ENCODE measurements at regions not wholly inside any gene's neighbourhood (a gene's known extent, or its start where the extent isn't known, plus 50 kb on each side); places are given as distances from the start of the nearest gene placed in this dataset.

DNA sequence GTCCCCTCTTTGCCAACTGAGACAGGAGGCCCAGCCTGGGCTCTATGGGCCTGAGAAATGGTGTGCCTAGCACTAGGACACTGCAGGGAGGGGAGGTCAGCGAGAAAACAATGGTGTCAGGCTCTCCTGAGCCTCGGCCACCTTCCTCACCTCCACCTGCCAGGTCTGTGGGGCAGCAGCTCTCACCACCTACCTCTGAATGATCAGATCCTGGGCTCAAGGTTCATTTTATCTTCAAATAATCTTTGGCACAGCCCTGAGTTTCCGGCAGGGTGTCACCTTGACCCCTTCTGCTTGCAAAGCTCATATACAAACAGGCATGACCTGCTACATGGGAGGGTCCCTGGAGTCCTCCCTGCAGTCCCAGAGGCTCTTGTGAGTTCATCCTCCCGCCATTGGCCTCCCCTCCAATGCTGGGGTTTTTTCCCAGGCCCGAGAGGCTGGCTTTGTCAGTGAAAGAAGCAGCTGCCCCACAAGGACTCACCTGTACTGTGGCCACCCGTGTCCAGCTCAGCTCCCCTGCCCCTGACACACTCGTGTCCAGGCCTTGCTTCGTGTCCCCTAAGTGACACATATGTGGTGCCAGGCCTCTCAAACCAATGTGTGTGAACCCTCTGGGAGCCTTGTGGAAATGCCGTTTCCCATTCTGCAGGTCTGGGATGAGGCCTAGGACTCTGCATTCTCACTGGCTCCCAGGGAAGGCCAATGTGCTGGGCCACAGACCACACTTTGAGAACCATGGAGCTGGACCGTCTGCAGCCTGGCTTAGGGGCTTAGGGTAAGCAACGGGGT, 176.8 kb upstream of the CIBAR2 start (continued):
- no peak for TF ChIP-seq FOXP1 (IDR thresholded peaks at IDR 0.05)
- TF ChIP-seq FOXP1 (CRISPR knock-in tag; IDR thresholded peaks at IDR 0.05): peak; percentile 67; the same call in 1 of the 2 replicates
- TF ChIP-seq, protein P1, sequence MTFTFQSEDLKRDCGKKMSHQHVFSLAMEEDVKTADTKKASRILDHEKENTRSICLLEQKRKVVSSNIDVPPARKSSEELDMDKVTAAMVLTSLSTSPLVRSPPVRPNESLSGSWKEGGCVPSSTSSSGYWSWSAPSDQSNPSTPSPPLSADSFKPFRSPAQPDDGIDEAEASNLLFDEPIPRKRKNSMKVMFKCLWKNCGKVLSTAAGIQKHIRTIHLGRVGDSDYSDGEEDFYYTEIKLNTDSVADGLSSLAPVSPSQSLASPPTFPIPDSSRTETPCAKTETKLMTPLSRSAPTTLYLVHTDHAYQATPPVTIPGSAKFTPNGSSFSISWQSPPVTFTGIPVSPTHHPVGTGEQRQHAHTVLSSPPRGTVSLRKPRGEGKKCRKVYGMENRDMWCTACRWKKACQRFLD (CRISPR knock-in tag; IDR thresholded peaks at IDR 0.05; ENCODE audit: borderline replicate concordance): 0 out of 2 replicates have a peak, but pooled peaks have one; percentile 54
- TF ChIP-seq EEA1 (CRISPR knock-in tag; IDR thresholded peaks at IDR 0.05; ENCODE audit: borderline replicate concordance): no peak
- no peak for TF ChIP-seq KDM2A (CRISPR knock-in tag; IDR thresholded peaks at IDR 0.05; ENCODE audit: borderline replicate concordance, low read depth)
- peak; percentile 34 for TF ChIP-seq PHF5A (CRISPR knock-in tag; IDR thresholded peaks at IDR 0.05; ENCODE audit: low read depth, unreplicated experiment)
- peak; percentile 46; the same call in 1 of the 2 replicates for TF ChIP-seq TBX3 (IDR thresholded peaks at IDR 0.05; ENCODE audit: borderline replicate concordance)
- TF ChIP-seq, protein P2, sequence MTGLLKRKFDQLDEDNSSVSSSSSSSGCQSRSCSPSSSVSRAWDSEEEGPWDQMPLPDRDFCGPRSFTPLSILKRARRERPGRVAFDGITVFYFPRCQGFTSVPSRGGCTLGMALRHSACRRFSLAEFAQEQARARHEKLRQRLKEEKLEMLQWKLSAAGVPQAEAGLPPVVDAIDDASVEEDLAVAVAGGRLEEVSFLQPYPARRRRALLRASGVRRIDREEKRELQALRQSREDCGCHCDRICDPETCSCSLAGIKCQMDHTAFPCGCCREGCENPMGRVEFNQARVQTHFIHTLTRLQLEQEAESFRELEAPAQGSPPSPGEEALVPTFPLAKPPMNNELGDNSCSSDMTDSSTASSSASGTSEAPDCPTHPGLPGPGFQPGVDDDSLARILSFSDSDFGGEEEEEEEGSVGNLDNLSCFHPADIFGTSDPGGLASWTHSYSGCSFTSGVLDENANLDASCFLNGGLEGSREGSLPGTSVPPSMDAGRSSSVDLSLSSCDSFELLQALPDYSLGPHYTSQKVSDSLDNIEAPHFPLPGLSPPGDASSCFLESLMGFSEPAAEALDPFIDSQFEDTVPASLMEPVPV (CRISPR knock-in tag; IDR thresholded peaks at IDR 0.05): no peak
- TF ChIP-seq, protein P3, sequence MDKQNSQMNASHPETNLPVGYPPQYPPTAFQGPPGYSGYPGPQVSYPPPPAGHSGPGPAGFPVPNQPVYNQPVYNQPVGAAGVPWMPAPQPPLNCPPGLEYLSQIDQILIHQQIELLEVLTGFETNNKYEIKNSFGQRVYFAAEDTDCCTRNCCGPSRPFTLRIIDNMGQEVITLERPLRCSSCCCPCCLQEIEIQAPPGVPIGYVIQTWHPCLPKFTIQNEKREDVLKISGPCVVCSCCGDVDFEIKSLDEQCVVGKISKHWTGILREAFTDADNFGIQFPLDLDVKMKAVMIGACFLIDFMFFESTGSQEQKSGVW (CRISPR knock-in tag; IDR thresholded peaks at IDR 0.05; ENCODE audit: borderline replicate concordance): no peak
- TF ChIP-seq TAF1 (CRISPR knock-in tag; IDR thresholded peaks at IDR 0.05): 0 out of 2 replicates have a peak, but pooled peaks have one; percentile 37
- no peak for TF ChIP-seq TAF15 (IDR thresholded peaks at IDR 0.05; ENCODE audit: low read depth, low read length, poor library complexity, severe bottlenecking)
- TF ChIP-seq, protein P4, sequence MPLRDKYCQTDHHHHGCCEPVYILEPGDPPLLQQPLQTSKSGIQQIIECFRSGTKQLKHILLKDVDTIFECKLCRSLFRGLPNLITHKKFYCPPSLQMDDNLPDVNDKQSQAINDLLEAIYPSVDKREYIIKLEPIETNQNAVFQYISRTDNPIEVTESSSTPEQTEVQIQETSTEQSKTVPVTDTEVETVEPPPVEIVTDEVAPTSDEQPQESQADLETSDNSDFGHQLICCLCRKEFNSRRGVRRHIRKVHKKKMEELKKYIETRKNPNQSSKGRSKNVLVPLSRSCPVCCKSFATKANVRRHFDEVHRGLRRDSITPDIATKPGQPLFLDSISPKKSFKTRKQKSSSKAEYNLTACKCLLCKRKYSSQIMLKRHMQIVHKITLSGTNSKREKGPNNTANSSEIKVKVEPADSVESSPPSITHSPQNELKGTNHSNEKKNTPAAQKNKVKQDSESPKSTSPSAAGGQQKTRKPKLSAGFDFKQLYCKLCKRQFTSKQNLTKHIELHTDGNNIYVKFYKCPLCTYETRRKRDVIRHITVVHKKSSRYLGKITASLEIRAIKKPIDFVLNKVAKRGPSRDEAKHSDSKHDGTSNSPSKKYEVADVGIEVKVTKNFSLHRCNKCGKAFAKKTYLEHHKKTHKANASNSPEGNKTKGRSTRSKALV (CRISPR knock-in tag; IDR thresholded peaks at IDR 0.05): no peak
- TF ChIP-seq, protein P5, sequence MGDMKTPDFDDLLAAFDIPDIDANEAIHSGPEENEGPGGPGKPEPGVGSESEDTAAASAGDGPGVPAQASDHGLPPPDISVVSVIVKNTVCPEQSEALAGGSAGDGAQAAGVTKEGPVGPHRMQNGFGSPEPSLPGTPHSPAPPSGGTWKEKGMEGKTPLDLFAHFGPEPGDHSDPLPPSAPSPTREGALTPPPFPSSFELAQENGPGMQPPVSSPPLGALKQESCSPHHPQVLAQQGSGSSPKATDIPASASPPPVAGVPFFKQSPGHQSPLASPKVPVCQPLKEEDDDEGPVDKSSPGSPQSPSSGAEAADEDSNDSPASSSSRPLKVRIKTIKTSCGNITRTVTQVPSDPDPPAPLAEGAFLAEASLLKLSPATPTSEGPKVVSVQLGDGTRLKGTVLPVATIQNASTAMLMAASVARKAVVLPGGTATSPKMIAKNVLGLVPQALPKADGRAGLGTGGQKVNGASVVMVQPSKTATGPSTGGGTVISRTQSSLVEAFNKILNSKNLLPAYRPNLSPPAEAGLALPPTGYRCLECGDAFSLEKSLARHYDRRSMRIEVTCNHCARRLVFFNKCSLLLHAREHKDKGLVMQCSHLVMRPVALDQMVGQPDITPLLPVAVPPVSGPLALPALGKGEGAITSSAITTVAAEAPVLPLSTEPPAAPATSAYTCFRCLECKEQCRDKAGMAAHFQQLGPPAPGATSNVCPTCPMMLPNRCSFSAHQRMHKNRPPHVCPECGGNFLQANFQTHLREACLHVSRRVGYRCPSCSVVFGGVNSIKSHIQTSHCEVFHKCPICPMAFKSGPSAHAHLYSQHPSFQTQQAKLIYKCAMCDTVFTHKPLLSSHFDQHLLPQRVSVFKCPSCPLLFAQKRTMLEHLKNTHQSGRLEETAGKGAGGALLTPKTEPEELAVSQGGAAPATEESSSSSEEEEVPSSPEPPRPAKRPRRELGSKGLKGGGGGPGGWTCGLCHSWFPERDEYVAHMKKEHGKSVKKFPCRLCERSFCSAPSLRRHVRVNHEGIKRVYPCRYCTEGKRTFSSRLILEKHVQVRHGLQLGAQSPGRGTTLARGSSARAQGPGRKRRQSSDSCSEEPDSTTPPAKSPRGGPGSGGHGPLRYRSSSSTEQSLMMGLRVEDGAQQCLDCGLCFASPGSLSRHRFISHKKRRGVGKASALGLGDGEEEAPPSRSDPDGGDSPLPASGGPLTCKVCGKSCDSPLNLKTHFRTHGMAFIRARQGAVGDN (CRISPR knock-in tag; IDR thresholded peaks at IDR 0.05): peak; percentile 91
- peak; percentile 92; the same call in 1 of the 2 replicates for TF ChIP-seq ZNF292 (CRISPR knock-in tag; IDR thresholded peaks at IDR 0.05; ENCODE audit: borderline replicate concordance, low read depth)
- peak; percentile 60 for TF ChIP-seq FOSL2 (CRISPR knock-in tag; IDR thresholded peaks at IDR 0.05)
